MM.1S (cell line): ENCODE measurements at regions not wholly inside any gene's neighbourhood (a gene's known extent, or its start where the extent isn't known, plus 50 kb on each side); places are given as distances from the start of the nearest gene placed in this dataset.

Experiments
- CTCF ChIP-seq: fragments of 300-600 bp; sonication (generic); IDR thresholded peaks from 2 replicates; pipeline ENCODE4 v1.5.1; 2016; ENCODE audit warnings: antibody characterized with exemption, low read length, mixed read lengths
- EZH2 ChIP-seq: fragments of 300-600 bp; sonication (generic); optimal IDR thresholded peaks from 2 replicates; pipeline ENCODE3; 2017; ENCODE audit warnings: low read depth, mild to moderate bottlenecking, antibody characterized with exemption, low read length, mixed read lengths

- no peak for TF ChIP-seq CTCF
- TF ChIP-seq EZH2: no peak
These were observed 378.8 kb upstream of the ZNF608 start for GRCh38 chr5:125125031-125125823.
